Esophagus squamous epithelium (tissue), 5 donors: ENCODE measurements at regions not wholly inside any gene's neighbourhood (a gene's known extent, or its start where the extent isn't known, plus 50 kb on each side); places are given as distances from the start of the nearest gene placed in this dataset.
"Not testable (repeated sequence)": the region's sequence is repeated elsewhere in the genome, so short reads cannot be mapped to it uniquely, and the experiment has no call there.

Experiments used
- DNase-seq: peaks from one replicate; lab custom pipeline; 2025; lab: John Stamatoyannopoulos, UW
- H3K27ac ChIP-seq, 4 donors: fragments of 200-600 bp; sonication (generic); one replicate each; pipeline ENCODE4 v1.5.1; 2016 to 2019; ENCODE audit warnings: mild to moderate bottlenecking in 1 of 4
- H3K27me3 ChIP-seq, 4 donors: fragments of 200-600 bp; sonication (generic); 1 replicate in 3 of 4; 2 replicates in 1 of 4; pipeline versions ENCODE4 v1.5.1 to v1.6.0; 2017 to 2021; ENCODE audit warnings: antibody characterized with exemption in 1 of 4
- H3K36me3 ChIP-seq, 3 donors: fragments of 200-600 bp; sonication (generic); one replicate each; pipeline ENCODE4 v1.5.1; 2016 to 2019
- H3K4me1 ChIP-seq, 3 donors: fragments of 200-600 bp; sonication (generic); one replicate each; pipeline ENCODE4 v1.5.1; 2017 to 2019
- H3K4me3 ChIP-seq, 4 donors: fragments of 200-600 bp; sonication (generic); 1 replicate in 3 of 4; 2 replicates in 1 of 4; pipeline ENCODE4 v1.5.1; 2016 to 2019; ENCODE audit warnings: mild to moderate bottlenecking in 2 of 4, moderate library complexity in 1 of 4
- H3K9me3 ChIP-seq, 3 donors: fragments of 200-600 bp; sonication (generic); one replicate each; pipeline ENCODE4 v1.5.1; 2016 to 2019
- CTCF ChIP-seq, 6 experiments: fragments of 450-650 bp in 4 of 6; fragments of 200-600 bp in 2 of 6; sonication (generic) in 2 of 6; IDR thresholded peaks; one replicate each; pipeline ENCODE4 v1.5.1; 2016 to 2019; ENCODE audit warnings: antibody characterized with exemption in 6 of 6, mild to moderate bottlenecking in 4 of 6, moderate library complexity in 4 of 6
- POLR2A ChIP-seq, 4 donors: fragments of 450-650 bp; IDR thresholded peaks; one replicate each; pipeline ENCODE4 v1.6.1; 2017; ENCODE audit warnings: antibody characterized with exemption in 4 of 4, mild to moderate bottlenecking in 4 of 4, moderate library complexity in 3 of 4
- WGBS, 2 donors: methylation state at CpG; one replicate each; pipeline ENCODE4 v1.1.5; 2018; 5-methylcytosine and 5-hydroxymethylcytosine counted together
- intact Hi-C: fragments of 100-400 bp; cut with DNase I; formaldehyde crosslinking; loops from one replicate; pipeline ENCODE4 v1.15.0; 2022
- small RNA-seq, 4 donors: library from RNA; depleted of rRNA; stranded (forward); fragments of <200 nt; gene quantifications; one replicate each; pipeline ENCODE3, GENCODE V24; 2016
- donor health status: DM: yes; HTN: yes; CAD: no.

GRCh38 chrY:6685783-6686389, 224.6 kb upstream of the TBL1Y start:
- H3K27ac ChIP-seq, intact Hi-C loops, H3K36me3 ChIP-seq, H3K27me3 ChIP-seq, H3K4me1 ChIP-seq, DNase-seq, H3K4me3 ChIP-seq, H3K9me3 ChIP-seq: not testable (repeated sequence)
- WGBS, 2 donors: no CpG with 5 or more reads among the region's 16 CpGs

GRCh38 chrY:6701558-6702161, 208.8 kb upstream of the TBL1Y start:
- H3K9me3 ChIP-seq, H3K36me3 ChIP-seq, H3K27ac ChIP-seq, H3K27me3 ChIP-seq, intact Hi-C loops, DNase-seq, H3K4me3 ChIP-seq, H3K4me1 ChIP-seq: not testable (repeated sequence)
- WGBS, 2 donors: no CpG with 5 or more reads among the region's 16 CpGs

GRCh38 chrY:6721443-6721842, 189.1 kb upstream of the TBL1Y start:
- H3K4me1 ChIP-seq, H3K36me3 ChIP-seq, intact Hi-C loops, H3K27me3 ChIP-seq, H3K27ac ChIP-seq, H3K9me3 ChIP-seq, DNase-seq, H3K4me3 ChIP-seq: not testable (repeated sequence)
- WGBS, 2 donors: 100% methylated on average over 1 of the region's 2 CpGs; no CpG with 5 or more reads in 1 of the 2 donors

- H3K9me3 ChIP-seq, H3K27ac ChIP-seq, H3K4me1 ChIP-seq, intact Hi-C loops, DNase-seq, H3K36me3 ChIP-seq, H3K27me3 ChIP-seq, H3K4me3 ChIP-seq: not testable (repeated sequence)
- WGBS, 2 donors: 12% methylated on average over 3 of the region's 3 CpGs; no CpG with 5 or more reads in 1 of the 2 donors
These were observed 163.3 kb upstream of the TBL1Y start for GRCh38 chrY:6747210-6747609.

GRCh38 chrY:6782334-6782733, 128.2 kb upstream of the TBL1Y start:
- TF ChIP-seq CTCF (IDR thresholded peaks at IDR 0.05) (no peak), POLR2A (IDR thresholded peaks at IDR 0.05) (no peak)
- DNase-seq: no peak
- Histone ChIP-seq H3K36me3 (no peaks in the 10 kb centered on the region), H3K27ac (no peak overlapping the region), H3K27me3 (no peaks in the 10 kb centered on the region), H3K9me3 (no peaks in the 10 kb centered on the region), H3K4me3 (no peak overlapping the region), H3K4me1 (no peaks in the 10 kb centered on the region)
- 64% methylated on average over 2 of the region's 2 CpGs; no CpG with 5 or more reads in 1 of the 2 donors for WGBS, 2 donors
- intact Hi-C loops: no loop called here

GRCh38 chrY:6786960-6787359, 123.5 kb upstream of the TBL1Y start:
- Histone ChIP-seq H3K4me3 (no peak overlapping the region), H3K27me3 (no peaks in the 10 kb centered on the region), H3K4me1 (no peaks in the 10 kb centered on the region), H3K9me3 (no peaks in the 10 kb centered on the region), H3K27ac (no peak overlapping the region), H3K36me3 (no peaks in the 10 kb centered on the region)
- TF ChIP-seq CTCF (IDR thresholded peaks at IDR 0.05) (no peak), POLR2A (IDR thresholded peaks at IDR 0.05) (no peak)
- DNase-seq: no peak
- intact Hi-C loops: no loop called here
- 28% methylated on average over 2 of the region's 2 CpGs; no CpG with 5 or more reads in 1 of the 2 donors for WGBS, 2 donors

- no peak for TF ChIP-seq POLR2A (IDR thresholded peaks at IDR 0.05)
- peak in 1 of 6 experiments; percentile 59 for TF ChIP-seq CTCF (IDR thresholded peaks at IDR 0.05)
- H3K27me3 ChIP-seq: no peaks in the 10 kb centered on the region
- 10% methylated on average over 2 of the region's 3 CpGs; no CpG with 5 or more reads in 1 of the 2 donors for WGBS, 2 donors
- DNase-seq: no peak
- intact Hi-C loops: no loop called here
- no peaks in the 10 kb centered on the region for H3K9me3 ChIP-seq
- H3K27ac ChIP-seq: no peak overlapping the region
- H3K4me3 ChIP-seq: no peak overlapping the region
- H3K4me1 ChIP-seq: no peaks in the 10 kb centered on the region
- H3K36me3 ChIP-seq: no peaks in the 10 kb centered on the region
These were observed 98.9 kb upstream of the TBL1Y start for GRCh38 chrY:6811633-6812032.

Small RNA genes lying in the stretch of these regions (small RNA-seq; reads per million reads assigned to genes)
- 0 reads per million in 4 donors for gene AC013412.1
- gene SRIP3: 0 to 0.27 (median 0) reads per million in 4 donors
